CD1c-positive myeloid dendritic cell (primary cell): ENCODE measurements at regions not wholly inside any gene's neighbourhood (a gene's known extent, or its start where the extent isn't known, plus 50 kb on each side); places are given as distances from the start of the nearest gene placed in this dataset.

Source experiments
- DNase-seq: peaks from one replicate; pipeline ENCODE4 v3.0.0-alpha.2; 2016; ENCODE audit errors: extremely low spot score

- DNase-seq, result no peak
Observed at GRCh38 chr2:149743842-149744448, 156.4 kb upstream of the MMADHC start.

GRCh38 chr2:149741646-149742045 lies 154.1 kb upstream of the MMADHC start:
- no peak for DNase-seq

GRCh38 chr2:149740490-149740889 lies 152.9 kb upstream of the MMADHC start:
- DNase-seq, result no peak

- no peak for DNase-seq
Observed at GRCh38 chr2:149739883-149740265, 152.3 kb upstream of the MMADHC start.

GRCh38 chr2:149739171-149739882 lies 151.8 kb upstream of the MMADHC start:
- no peak for DNase-seq

- no peak for DNase-seq
Observed at GRCh38 chr2:149738767-149739166, 151.2 kb upstream of the MMADHC start.

- DNase-seq, result no peak
Observed at GRCh38 chr2:149737896-149738295, 150.3 kb upstream of the MMADHC start.

GRCh38 chr2:149735237-149735958 lies 147.8 kb upstream of the MMADHC start:
- DNase-seq, result no peak

GRCh38 chr2:149733936-149734685 lies 146.5 kb upstream of the MMADHC start:
- no peak for DNase-seq

- DNase-seq, result no peak
Observed at GRCh38 chr2:149732730-149733290, 145.2 kb upstream of the MMADHC start.

GRCh38 chr2:149732001-149732685 lies 144.6 kb upstream of the MMADHC start:
- DNase-seq, result no peak

- DNase-seq, result no peak
Observed at GRCh38 chr2:149731079-149731478, 143.5 kb upstream of the MMADHC start.

GRCh38 chr2:149729586-149729985 lies 142.0 kb upstream of the MMADHC start:
- no peak for DNase-seq

GRCh38 chr2:149727927-149728326 lies 140.4 kb upstream of the MMADHC start:
- no peak for DNase-seq

- no peak for DNase-seq
Observed at GRCh38 chr2:149725234-149725633, 137.7 kb upstream of the MMADHC start.

GRCh38 chr2:149724091-149724490 lies 136.5 kb upstream of the MMADHC start:
- DNase-seq, result no peak

- no peak for DNase-seq
Observed at GRCh38 chr2:149720615-149721014, 133.0 kb upstream of the MMADHC start.

- no peak for DNase-seq
Observed at GRCh38 chr2:149719695-149720094, 132.1 kb upstream of the MMADHC start.

- DNase-seq, result no peak
Observed at GRCh38 chr2:149716687-149717086, 129.1 kb upstream of the MMADHC start.

GRCh38 chr2:149715894-149716293 lies 128.3 kb upstream of the MMADHC start:
- DNase-seq, result no peak

GRCh38 chr2:149715005-149715592 lies 127.5 kb upstream of the MMADHC start:
- DNase-seq, result no peak
